Myocyte (in vitro differentiated cells): ENCODE measurements at regions not wholly inside any gene's neighbourhood (a gene's known extent, or its start where the extent isn't known, plus 50 kb on each side); places are given as distances from the start of the nearest gene placed in this dataset.
"Not testable (repeated sequence)": the region's sequence is repeated elsewhere in the genome, so short reads cannot be mapped to it uniquely, and the experiment has no call there.

Experiments used
- DNase-seq: peaks from one replicate; pipeline ENCODE4 v3.0.0-alpha.2; 2012; ENCODE audit warnings: low read depth

- DNase-seq = no peak
Observed at GRCh38 chr18:22503803-22504202, 86.1 kb upstream of the CTAGE1 start.

DNA sequence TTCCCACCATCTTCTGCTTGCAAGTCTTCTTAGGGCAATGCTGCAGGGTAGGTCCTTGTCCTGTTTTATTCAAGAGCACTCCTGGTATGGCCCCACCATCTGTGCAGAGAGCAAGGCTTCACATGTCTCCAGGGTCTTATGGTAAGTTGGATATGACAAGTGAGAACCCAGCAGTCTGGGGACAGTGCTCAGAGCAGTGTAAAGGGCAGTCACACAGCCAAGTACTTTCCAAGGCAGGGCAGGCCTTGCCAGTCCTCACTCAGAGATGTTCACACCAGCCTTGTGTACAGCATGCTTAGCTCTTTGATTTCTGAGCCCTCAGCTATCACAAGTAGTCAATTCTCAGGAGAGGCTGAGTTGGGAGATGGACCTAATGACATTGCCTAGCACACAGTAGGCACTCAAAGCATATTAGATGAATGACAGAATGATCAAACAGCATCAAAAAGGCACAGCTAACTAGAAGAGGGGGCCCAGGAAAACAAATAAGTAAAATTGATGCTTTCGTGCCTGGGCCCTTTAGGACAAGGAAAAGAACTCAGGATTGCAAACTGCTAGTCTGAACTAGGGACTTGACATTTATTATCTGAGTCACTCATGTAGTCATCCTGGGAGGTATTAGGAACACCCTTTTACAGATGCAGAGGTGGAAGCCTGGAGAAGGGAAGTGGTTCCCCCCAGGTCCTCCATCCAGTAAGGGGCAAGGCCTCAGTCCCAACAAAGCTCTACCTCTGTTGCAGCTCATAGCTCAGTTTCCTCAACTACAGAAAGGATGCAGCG, 86.7 kb upstream of the CTAGE1 start:
- no peak for DNase-seq

- DNase-seq = no peak
Observed at GRCh38 chr18:22505141-22505591, 87.5 kb upstream of the CTAGE1 start.

DNA sequence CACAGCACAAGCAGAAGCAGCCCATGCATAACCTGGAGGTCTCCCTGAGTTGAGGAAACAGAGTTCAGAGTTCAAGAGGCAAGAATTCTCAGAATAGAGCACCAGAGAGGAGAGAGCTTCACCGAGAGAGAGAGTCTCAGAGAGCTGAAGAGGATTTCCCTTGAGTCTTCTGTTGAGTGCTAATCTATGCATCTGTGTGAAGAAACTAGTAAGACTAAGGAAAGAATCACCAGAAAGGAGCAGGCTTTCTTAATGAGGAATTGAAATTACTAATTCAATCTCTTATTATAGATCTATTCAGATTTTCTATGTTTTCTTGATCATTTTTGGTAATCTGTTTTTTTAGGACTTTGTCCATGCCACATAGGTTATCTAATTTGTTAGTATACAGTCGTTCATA, 89.3 kb upstream of the CTAGE1 start:
- DNase-seq = no peak

- no peak for DNase-seq
Observed at GRCh38 chr18:22509423-22509822, 91.7 kb upstream of the CTAGE1 start.

DNA sequence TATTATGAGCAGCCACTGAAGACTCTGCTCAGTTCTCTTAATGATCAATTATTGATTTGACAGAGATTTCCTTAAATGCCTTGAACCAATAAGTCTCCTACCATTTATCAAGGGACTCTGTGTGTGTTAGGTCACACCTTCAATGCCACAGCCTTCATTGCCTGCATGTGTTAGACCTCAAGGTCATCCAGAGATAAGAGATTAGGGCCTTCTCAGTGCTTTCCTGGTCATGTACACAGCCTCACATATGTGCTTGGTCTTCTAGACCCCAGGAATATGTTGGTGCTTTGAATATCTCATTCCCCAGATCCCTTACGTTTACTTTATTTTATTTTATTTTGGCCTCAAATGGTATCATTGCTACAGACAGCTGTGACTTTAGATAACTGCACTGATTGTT, 93.0 kb upstream of the CTAGE1 start:
- no peak for DNase-seq

GRCh38 chr18:22513721-22514481, 96.2 kb upstream of the CTAGE1 start:
- DNase-seq = no peak

DNA sequence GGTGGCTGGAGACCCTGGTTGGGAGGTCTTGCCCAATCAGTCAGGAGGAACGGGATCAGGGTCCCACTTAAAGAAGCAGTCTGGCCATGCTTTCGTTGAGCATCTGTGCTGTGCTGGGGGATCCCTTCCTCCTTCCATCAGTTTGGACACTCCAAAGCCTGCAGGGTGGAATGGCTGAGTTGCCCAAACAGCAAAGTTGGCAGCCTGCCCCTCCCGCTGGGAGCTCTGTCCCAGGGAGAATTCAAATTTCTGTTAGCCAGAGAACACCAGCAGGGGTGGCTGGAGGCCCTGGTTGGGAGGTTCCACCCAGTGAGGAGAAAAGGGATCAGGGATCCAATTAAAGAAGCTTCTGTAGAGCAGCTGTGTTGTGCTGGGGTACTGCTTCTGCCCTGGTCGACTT, 96.9 kb upstream of the CTAGE1 start:
- no peak for DNase-seq

DNA sequence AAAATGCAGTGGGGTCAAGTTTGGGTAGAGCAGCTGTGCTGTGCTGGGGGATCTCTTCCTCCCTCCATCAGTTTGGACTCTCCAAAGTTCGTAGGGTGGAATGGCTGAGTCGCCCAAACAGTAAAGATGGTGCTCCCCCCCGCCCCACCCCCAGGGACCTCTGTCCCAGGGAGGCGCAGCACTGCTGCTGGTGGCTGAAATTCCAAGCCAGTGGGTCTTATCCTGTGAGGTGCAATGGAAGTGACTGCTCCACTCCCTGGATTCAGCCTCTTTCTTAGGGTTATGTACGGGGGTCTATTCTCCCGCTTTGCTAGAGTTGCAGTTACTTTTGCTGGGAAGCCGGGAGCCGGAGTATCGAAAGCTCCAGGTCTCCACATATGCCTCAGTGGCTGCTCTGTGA, 97.5 kb upstream of the CTAGE1 start:
- no peak for DNase-seq

GRCh38 chr18:22517356-22517755, 99.6 kb upstream of the CTAGE1 start:
- no peak for DNase-seq

DNA sequence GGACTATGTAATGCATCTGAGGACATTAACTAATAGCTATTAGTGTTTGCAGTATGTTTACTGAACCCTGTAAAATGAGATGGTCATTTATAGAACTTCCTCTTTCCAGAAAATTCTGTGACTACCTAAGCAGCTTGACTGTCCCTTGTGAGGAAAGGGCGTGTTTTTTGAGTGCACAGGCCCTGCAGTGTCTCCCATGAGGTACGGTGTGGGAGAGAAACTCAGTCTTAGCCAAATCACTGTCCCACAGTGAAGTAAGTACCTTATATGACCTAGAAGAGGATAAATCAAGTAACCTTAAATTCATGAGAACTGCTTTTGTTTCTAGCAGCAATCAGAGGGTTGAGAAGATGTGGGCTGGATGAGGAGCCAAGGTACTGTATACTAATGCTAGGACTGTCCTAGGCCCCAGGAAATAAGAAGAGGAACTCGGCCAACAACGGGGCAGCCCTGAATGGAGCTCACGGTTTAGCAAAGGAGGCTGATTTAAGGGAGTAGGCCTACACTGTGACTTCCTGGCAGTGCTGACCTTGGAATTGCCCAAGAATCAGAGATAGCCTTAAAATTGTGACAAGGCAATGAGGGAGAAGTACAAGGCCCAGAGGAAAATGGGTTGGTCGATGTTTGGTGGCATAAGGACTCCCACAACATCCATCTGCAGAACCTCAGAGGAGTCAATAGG, 103.5 kb upstream of the CTAGE1 start:
- DNase-seq = no peak

DNA sequence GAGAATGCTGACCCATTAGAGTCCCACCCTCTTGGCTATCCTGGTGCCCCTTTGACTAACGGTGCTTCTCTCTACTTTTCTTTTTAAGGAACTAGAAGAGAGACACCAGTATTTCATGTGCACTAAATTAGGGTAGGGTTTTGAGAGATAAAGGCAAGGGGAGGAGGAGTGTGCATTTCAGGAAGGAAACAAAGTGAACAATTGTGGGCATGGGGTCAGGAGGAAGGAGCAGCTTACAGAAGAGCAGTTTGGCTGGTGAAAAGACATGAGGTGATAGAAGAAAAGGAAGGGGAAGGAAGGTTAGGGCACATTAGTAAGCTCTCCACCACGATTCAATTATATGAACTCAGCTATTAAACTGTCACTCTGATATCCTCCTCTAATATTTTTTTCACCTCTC, 105.8 kb upstream of the CTAGE1 start:
- DNase-seq = no peak

GRCh38 chr18:22524783-22525182, 107.1 kb upstream of the CTAGE1 start:
- DNase-seq = no peak

DNA sequence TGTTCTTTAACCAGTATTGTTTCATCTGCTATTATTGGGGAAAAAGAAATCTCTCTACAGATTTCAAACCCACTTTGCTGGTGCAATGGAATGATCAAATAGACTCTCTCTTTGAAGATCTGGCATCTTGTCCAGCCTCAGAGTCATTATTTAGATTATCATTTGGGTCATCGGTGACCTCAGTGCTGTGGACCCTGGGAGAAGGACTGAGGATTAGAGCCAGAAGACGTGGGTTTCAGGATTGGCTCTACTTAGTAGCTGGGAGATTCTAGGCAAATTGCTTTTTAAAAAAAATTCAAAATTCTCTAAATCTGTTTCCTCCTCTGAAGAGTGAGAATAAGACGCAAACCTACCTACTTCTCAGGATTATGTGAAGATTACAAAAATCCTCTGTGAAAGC, 107.6 kb upstream of the CTAGE1 start:
- DNase-seq = no peak

GRCh38 chr18:22525883-22526282, 108.2 kb upstream of the CTAGE1 start:
- DNase-seq = no peak

GRCh38 chr18:22528291-22528690, 110.6 kb upstream of the CTAGE1 start:
- no peak for DNase-seq

- DNase-seq = not testable (repeated sequence)
Observed at GRCh38 chr18:22534706-22535105, 117.0 kb upstream of the CTAGE1 start.

DNA sequence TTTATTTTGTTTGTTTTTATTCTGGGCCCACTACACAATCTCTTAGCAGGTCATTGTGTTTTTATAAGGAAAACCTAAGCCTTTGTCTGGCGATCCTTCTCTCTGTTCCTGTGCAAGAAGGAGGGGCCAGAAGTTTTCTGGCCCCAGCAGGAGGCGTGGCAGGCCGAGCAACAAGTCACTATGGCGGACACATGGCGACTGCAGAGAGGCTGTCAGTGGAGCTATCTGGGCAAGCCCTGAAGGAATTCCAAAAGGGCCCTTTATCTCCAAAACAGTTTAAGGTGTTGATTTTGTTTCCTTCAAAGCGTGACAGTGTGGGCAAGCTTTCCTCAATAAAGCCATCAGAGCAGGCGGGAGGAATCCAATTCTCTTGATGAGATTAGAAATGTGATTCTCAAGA, 118.8 kb upstream of the CTAGE1 start:
- DNase-seq = no peak

DNA sequence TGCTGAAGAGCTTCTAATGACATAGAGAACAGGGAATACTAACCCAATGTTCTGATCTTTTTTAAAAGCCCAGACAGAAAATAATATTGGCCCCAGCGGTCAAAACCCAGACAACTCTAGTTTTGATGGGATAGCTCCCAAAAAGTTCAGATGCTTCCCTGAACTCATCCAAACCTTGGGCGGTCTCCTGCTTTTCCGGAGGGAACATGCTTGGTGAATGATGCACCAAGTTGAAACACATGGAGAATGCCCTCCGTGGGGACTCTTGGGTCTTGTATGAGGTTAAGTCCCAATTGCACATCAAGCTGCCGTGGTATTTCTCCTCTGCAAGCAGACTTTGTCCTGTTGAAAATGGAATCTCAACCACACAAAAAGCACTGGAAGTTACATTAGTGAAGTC, 120.7 kb upstream of the CTAGE1 start:
- no peak for DNase-seq

- DNase-seq = no peak
Observed at GRCh38 chr18:22539051-22539765, 121.5 kb upstream of the CTAGE1 start.

DNA sequence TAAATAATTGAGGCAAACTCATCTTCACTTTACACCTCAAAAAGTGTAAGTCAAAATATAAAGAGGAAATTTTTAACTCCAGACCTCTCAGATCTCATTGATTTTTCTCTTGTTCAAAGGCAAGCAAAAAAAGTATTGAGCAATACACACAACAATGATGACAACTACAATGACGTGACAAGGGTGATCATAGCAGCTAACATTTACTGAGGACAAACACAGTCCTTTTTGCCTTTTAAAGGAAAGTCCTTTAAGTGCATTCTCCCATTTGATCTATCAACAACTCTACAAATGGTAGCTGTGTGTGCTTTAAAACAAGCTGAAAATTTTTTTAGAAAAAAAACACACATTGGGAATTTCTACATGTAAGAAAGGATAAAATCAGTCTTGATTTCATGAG, 123.5 kb upstream of the CTAGE1 start:
- DNase-seq = no peak
